Fibroblast of mammary gland (primary cell): ENCODE measurements at regions not wholly inside any gene's neighbourhood (a gene's known extent, or its start where the extent isn't known, plus 50 kb on each side); places are given as distances from the start of the nearest gene placed in this dataset.

Experiments
- DNase-seq: peaks from one replicate; pipeline ENCODE4 v3.0.0-alpha.2; 2010; ENCODE audit warnings: low read depth
- H3K4me3 ChIP-seq: 2 replicates; pipeline ENCODE4 v1.5.1; 2011; ENCODE audit warnings: low read depth, mild to moderate bottlenecking, low read length, moderate library complexity; ENCODE audit not compliant: control insufficient read depth
- TF ChIP-seq, protein P1 (sequence below): conservative IDR thresholded peaks from 2 replicates; pipeline ENCODE4 v1.5.1; 2011; ENCODE audit warnings: low read depth, low read length, inconsistent platforms; ENCODE audit not compliant: control insufficient read depth, insufficient read depth

DNA sequence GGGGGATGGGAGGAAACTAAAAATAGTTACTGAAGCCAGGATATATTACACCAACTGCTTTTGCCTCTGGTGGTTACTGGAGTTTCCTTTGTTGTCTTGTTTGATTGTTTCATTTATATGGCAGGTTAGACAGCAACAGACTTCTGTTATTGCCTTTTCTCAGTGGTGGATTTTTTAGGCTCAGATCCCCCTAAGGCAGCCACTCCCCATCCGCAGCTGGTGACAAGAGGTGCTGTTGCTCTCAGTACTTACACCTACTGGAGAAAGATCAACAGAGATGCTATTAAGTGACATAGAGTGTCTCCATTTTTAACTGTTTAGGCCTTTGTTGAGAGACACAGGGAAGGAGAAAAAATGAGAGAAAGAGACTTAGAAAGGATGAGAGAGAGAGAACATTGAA lies 552.1 kb downstream of the PKHD1 start:
- no peak overlapping the region for H3K4me3 ChIP-seq
- TF ChIP-seq, protein P1, sequence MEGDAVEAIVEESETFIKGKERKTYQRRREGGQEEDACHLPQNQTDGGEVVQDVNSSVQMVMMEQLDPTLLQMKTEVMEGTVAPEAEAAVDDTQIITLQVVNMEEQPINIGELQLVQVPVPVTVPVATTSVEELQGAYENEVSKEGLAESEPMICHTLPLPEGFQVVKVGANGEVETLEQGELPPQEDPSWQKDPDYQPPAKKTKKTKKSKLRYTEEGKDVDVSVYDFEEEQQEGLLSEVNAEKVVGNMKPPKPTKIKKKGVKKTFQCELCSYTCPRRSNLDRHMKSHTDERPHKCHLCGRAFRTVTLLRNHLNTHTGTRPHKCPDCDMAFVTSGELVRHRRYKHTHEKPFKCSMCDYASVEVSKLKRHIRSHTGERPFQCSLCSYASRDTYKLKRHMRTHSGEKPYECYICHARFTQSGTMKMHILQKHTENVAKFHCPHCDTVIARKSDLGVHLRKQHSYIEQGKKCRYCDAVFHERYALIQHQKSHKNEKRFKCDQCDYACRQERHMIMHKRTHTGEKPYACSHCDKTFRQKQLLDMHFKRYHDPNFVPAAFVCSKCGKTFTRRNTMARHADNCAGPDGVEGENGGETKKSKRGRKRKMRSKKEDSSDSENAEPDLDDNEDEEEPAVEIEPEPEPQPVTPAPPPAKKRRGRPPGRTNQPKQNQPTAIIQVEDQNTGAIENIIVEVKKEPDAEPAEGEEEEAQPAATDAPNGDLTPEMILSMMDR: no peak
- no peak for DNase-seq

DNA sequence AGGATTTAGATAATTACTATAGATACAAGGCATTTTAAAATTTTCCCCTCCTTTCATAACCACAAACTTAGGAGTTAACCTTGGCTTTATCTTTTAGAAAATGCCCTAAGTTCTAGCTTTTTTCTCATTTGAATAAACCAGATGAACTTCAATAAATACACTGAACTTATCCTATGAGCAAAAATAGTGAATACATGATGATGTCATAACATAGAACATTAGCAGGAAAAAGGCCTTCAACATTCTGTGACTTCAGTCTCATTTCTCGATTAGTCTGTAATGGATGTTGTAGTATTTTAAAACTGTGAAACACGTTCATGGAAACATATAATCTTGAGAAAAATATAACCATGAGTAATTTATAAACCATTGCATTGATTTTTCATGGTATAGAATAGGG lies 550.7 kb downstream of the PKHD1 start:
- no peak overlapping the region for H3K4me3 ChIP-seq
- DNase-seq: no peak
- TF ChIP-seq, protein P1: no peak

DNA sequence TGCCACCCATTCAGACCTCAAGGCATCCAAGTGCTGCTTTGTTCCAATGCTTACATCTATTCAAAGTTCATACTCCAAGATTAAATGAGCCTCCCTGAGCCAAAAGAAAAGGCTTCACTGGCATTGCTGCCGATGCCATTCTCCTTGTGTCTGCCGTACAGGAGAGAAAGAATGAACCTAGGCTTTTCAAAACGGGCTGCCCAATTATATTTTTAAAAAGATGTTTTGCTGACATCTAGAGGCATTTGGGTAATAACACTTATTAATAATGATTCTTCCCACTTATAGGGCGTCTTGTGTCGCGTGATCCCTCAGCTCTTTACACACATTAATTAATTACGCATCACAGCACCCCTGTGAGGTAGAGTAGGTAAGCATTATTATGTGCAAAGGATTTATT lies 545.6 kb downstream of the PKHD1 start:
- H3K4me3 ChIP-seq: no peak overlapping the region
- peak; percentile 0 for DNase-seq
- TF ChIP-seq, protein P1: no peak

DNA sequence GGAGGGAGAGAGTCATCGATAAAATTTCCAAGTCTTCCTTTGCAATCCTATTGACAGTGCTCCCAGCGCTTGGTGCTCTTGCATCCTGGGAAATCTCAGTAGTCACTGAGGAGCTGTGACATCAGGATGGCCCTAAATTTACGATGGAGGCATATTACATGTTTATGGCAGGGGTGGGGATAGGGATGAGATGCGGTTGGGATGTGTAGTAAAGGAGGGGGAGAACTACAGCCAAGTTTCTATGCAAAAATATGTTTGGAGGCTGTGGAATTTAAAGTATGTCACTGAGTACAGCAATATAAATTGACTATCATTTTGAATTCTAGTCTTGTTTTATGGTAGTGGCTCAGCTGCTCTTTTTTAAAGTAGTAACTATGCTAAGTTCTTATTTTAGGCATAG lies 544.9 kb downstream of the PKHD1 start:
- no peak for DNase-seq
- H3K4me3 ChIP-seq: no peak overlapping the region
- TF ChIP-seq, protein P1: no peak

DNA sequence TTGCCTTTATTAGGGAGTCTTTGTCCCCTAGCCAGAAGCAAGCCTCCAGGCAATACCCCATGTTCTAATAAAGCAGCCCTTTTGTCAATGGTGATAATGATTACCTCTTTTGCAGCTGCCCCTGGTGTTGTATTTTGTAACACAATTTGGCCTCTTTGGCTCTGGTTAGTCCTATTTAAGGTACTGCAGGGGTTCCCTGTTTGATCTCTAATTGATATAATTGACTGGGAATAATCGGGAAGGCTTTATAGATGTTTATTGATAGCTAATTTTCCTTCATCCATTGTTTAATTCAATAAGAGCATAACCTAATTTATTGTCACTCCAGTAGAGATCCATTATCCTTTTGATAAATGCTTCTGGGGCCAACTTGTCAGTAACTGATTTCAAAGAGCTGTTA lies 537.2 kb downstream of the PKHD1 start:
- no peak for DNase-seq
- TF ChIP-seq, protein P1: no peak

DNA sequence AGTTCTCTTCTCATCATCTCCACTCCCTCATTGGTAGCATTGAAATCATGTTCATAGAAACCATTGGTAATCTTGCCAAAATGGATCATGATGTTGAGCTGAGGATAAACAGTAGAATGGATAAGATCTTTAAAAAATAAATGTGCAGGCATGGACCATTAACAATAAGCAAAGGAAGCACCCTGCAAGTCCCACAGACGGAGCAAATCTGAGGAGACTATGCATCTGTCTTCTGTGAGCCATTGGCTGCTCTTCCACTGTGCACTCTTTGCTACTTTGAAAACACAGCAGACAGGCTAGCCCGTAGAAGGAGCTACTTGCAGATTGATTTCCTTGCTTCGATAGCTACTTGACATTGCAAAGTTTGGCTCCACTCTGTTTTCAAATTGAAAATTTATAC lies 535.0 kb downstream of the PKHD1 start:
- TF ChIP-seq, protein P1: no peak
- H3K4me3 ChIP-seq: no peak overlapping the region
- DNase-seq: no peak

More for the DNA sequence above, 537.2 kb downstream of the PKHD1 start:
- H3K4me3 ChIP-seq: no peak overlapping the region
